Activated naive CD8-positive, alpha-beta T cell (primary cell): ENCODE measurements at regions not wholly inside any gene's neighbourhood (a gene's known extent, or its start where the extent isn't known, plus 50 kb on each side); places are given as distances from the start of the nearest gene placed in this dataset.

ENCODE experiments used
- H3K27ac Mint-ChIP-seq: one replicate; pipeline ENCODE4 v1.8.0; 2021; ENCODE audit warnings: mixed read lengths
- H3K27me3 Mint-ChIP-seq: one replicate; pipeline ENCODE4 v1.8.0; 2021; ENCODE audit warnings: mixed read lengths
- H3K36me3 Mint-ChIP-seq: one replicate; pipeline ENCODE4 v1.8.0; 2021; ENCODE audit warnings: mixed read lengths
- H3K4me1 Mint-ChIP-seq: one replicate; pipeline ENCODE4 v1.8.0; 2021; ENCODE audit warnings: low read depth, mixed read lengths
- H3K4me3 Mint-ChIP-seq: one replicate; pipeline ENCODE4 v1.8.0; 2021; ENCODE audit warnings: mild to moderate bottlenecking, mixed read lengths
- H3K9me3 Mint-ChIP-seq: one replicate; pipeline ENCODE4 v1.8.0; 2021; ENCODE audit warnings: low read depth, mixed read lengths

GRCh38 chr1:59173721-59174120 is 123.2 kb upstream of the FGGY start:
- H3K27ac Mint-ChIP-seq = no peak overlapping the region
- H3K27me3 Mint-ChIP-seq = no peaks in the 10 kb centered on the region
- H3K9me3 Mint-ChIP-seq = no peaks in the 10 kb centered on the region
- H3K4me1 Mint-ChIP-seq = no peaks in the 10 kb centered on the region
- H3K4me3 Mint-ChIP-seq = no peak overlapping the region
- H3K36me3 Mint-ChIP-seq = peaks cover 3% of the 10 kb centered on the region

DNA sequence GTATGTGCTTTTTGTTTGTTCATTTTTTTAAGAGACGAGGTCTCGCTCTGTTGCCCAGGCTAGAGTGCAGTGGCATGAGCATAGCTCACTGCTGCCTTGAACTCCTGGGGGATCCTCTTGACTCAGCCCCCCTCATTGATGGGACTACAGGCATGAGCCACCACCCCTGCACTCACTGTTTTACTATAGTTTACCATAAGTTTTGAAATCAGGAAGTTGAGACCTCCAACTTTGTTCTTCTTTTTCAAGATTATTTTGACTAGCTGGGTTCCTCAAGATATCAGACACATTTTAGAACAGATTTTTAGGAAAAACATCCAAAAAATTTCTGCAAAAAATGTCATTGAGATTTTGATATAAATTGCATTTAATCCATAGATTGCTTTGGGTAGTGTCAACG is 120.4 kb upstream of the FGGY start:
- Mint-ChIP-seq H3K4me3 (no peak overlapping the region), H3K27ac (no peak overlapping the region), H3K9me3 (no peaks in the 10 kb centered on the region), H3K36me3 (peaks cover 3% of the 10 kb centered on the region), H3K27me3 (no peaks in the 10 kb centered on the region), H3K4me1 (no peaks in the 10 kb centered on the region)

GRCh38 chr1:59177756-59178155 is 119.1 kb upstream of the FGGY start:
- no peak overlapping the region for H3K27ac Mint-ChIP-seq
- peaks cover 3% of the 10 kb centered on the region for H3K36me3 Mint-ChIP-seq
- no peaks in the 10 kb centered on the region for H3K27me3 Mint-ChIP-seq
- no peaks in the 10 kb centered on the region for H3K9me3 Mint-ChIP-seq
- no peak overlapping the region for H3K4me3 Mint-ChIP-seq
- no peaks in the 10 kb centered on the region for H3K4me1 Mint-ChIP-seq

DNA sequence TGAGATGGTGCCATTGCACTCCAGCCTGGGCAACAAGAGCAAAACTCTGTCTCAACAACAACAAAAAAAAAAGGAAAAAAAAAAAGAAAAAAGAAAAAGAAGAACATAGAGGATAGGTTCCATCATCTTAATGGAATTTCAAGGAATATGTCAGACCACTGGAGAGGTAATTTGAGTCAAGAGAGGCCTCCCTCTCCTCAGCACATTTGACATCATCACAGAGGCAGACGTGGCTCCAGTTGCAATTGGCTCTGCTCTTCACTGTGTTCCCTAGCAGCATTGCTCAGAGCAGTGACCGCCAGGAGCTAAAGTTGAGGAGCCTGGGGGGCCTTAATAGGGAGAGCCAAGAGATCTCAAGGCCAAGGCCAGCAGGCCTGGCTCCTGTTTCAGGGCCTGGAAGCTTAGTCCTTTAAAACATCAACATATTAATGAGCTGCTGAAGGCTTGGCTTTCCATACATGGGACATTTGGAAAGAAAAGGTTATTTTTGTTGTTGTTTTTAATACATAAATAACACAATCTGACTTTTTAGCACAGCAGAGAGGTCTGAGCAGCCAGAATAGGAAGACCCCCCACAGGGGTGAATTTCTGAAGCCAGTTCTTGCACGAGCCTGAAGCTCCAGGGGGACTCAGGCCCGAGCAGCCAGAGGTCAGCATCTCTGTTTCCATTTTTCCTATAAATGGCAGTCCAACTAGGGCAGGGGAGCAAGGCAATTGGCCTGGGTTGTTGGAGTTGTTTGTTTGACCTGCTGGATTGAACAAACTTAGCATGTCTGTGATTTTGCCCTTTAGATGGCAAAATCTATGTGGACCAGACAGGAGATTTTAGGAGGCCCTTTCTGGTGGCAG is 118.3 kb upstream of the FGGY start:
- Mint-ChIP-seq H3K27ac (no peak overlapping the region), H3K27me3 (no peaks in the 10 kb centered on the region), H3K36me3 (peaks cover 3% of the 10 kb centered on the region), H3K9me3 (no peaks in the 10 kb centered on the region), H3K4me1 (no peaks in the 10 kb centered on the region), H3K4me3 (no peak overlapping the region)

GRCh38 chr1:59179673-59180072 is 117.2 kb upstream of the FGGY start:
- Mint-ChIP-seq H3K4me1 (no peaks in the 10 kb centered on the region), H3K27ac (no peak overlapping the region), H3K9me3 (no peaks in the 10 kb centered on the region), H3K4me3 (no peak overlapping the region), H3K27me3 (no peaks in the 10 kb centered on the region), H3K36me3 (peaks cover 3% of the 10 kb centered on the region)

GRCh38 chr1:59180735-59181134 is 116.2 kb upstream of the FGGY start:
- H3K27me3 Mint-ChIP-seq = no peaks in the 10 kb centered on the region
- H3K27ac Mint-ChIP-seq = no peak overlapping the region
- no peak overlapping the region for H3K4me3 Mint-ChIP-seq
- peaks cover 3% of the 10 kb centered on the region for H3K36me3 Mint-ChIP-seq
- no peaks in the 10 kb centered on the region for H3K9me3 Mint-ChIP-seq
- no peaks in the 10 kb centered on the region for H3K4me1 Mint-ChIP-seq

DNA sequence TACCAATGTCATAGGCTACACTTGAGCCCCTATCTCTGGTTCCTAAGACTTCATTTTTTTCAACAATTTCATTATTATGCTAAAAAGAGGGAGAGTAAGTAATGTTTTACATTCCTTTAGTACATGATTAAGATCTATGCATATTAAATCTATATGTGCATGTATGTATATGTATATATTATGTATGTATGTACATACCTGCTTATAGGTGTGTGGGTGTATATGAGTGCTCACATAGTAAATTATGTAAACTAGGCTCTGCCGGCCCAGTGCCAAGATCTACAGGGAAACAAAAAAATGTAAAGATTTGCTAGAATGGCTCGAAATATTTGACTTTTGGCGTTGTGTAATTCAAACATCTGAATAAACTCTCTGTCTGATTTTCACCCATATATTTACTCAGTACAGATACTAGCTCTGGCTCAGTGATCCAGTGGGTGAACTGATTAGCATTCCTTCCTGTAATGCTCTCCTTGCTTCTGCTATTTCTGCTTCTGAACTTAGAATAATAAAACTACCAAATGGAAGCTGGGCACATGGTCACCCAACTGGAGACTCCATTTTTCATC is 113.1 kb upstream of the FGGY start:
- Mint-ChIP-seq H3K4me1 (no peaks in the 10 kb centered on the region), H3K4me3 (no peak overlapping the region)

GRCh38 chr1:59184365-59184905 is 112.5 kb upstream of the FGGY start:
- no peak overlapping the region for H3K4me3 Mint-ChIP-seq

More for the DNA sequence above, 113.1 kb upstream of the FGGY start:
- H3K27me3 Mint-ChIP-seq = no peaks in the 10 kb centered on the region
- H3K27ac Mint-ChIP-seq = no peak overlapping the region
- H3K9me3 Mint-ChIP-seq = no peaks in the 10 kb centered on the region
- H3K36me3 Mint-ChIP-seq = no peaks in the 10 kb centered on the region

GRCh38 chr1:59185163-59185860 is 111.6 kb upstream of the FGGY start:
- no peaks in the 10 kb centered on the region for H3K27me3 Mint-ChIP-seq
- no peaks in the 10 kb centered on the region for H3K36me3 Mint-ChIP-seq
- H3K9me3 Mint-ChIP-seq = no peaks in the 10 kb centered on the region
- H3K4me3 Mint-ChIP-seq = no peak overlapping the region
- no peaks in the 10 kb centered on the region for H3K4me1 Mint-ChIP-seq
- no peak overlapping the region for H3K27ac Mint-ChIP-seq

More at GRCh38 chr1:59184365-59184905, 112.5 kb upstream of the FGGY start:
- Mint-ChIP-seq H3K27me3 (no peaks in the 10 kb centered on the region), H3K4me1 (no peaks in the 10 kb centered on the region), H3K27ac (no peak overlapping the region), H3K9me3 (no peaks in the 10 kb centered on the region), H3K36me3 (no peaks in the 10 kb centered on the region)

GRCh38 chr1:59186656-59187055 is 110.2 kb upstream of the FGGY start:
- Mint-ChIP-seq H3K4me1 (no peaks in the 10 kb centered on the region), H3K27ac (no peak overlapping the region)

DNA sequence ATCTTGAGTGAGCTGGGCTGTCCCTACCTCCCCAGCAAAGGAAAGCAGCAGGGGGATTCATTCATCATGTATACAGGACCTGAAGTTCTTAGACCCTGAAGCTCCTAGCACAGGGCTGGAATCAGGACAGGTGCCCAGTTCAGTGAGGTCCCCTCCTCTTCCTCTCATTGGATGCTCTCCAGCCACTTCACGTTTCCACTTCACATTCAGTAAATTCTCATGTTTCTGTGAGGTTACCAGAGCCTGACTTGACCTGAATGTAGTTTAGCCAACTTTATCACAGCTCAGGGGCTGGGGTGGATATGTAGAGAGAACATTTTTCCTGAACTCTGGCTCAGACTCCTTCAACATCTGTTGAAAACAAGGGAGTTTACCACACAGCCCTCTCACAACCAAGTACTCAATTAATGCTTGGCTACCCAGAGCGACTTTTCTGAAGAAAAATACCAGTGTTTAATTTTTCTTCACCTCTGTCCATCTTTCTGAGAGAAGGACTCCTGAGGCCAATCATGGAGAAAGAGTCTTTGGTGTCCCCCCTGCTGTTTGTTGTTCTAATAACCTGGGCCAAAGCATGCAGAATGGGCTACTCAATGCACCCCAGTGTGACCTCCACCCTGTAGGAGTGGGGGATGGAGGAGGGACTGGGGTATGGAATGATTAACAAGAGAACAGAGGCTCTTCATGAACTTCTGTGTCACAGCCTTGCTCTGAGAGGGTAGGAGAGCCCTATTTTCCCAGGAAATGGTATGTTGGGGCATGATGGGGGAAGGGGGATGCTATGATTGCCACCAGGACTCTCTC is 108.3 kb upstream of the FGGY start:
- Mint-ChIP-seq H3K27ac (no peak overlapping the region), H3K4me3 (no peak overlapping the region), H3K4me1 (no peaks in the 10 kb centered on the region), H3K36me3 (no peaks in the 10 kb centered on the region), H3K9me3 (no peaks in the 10 kb centered on the region), H3K27me3 (no peaks in the 10 kb centered on the region)

More at GRCh38 chr1:59186656-59187055, 110.2 kb upstream of the FGGY start:
- no peaks in the 10 kb centered on the region for H3K36me3 Mint-ChIP-seq
- H3K9me3 Mint-ChIP-seq = no peaks in the 10 kb centered on the region
- no peak overlapping the region for H3K4me3 Mint-ChIP-seq
- no peaks in the 10 kb centered on the region for H3K27me3 Mint-ChIP-seq

GRCh38 chr1:59193443-59194093 is 103.3 kb upstream of the FGGY start:
- Mint-ChIP-seq H3K27me3 (no peaks in the 10 kb centered on the region), H3K9me3 (no peaks in the 10 kb centered on the region), H3K36me3 (no peaks in the 10 kb centered on the region), H3K4me3 (no peak overlapping the region), H3K27ac (no peak overlapping the region), H3K4me1 (no peaks in the 10 kb centered on the region)

DNA sequence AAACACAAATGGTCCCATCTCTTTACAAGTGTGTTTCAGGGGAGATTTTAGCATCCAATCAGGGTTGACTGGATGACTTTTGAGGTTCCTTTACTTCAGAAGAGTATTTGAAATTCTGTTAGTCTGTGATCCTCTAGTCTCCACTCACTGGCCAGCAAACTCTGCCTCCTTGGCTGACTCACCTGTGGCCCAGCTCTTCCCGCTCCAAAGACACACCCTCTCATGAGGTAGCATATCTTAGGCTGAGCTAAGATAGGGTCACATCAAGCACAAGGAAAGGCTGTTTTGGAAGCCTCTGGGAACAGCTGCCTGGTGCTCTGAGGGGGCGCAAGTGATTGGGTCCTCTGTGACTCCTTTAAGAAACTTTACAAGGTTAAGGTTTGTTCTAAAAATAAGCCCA is 102.3 kb upstream of the FGGY start:
- H3K9me3 Mint-ChIP-seq = no peaks in the 10 kb centered on the region

DNA sequence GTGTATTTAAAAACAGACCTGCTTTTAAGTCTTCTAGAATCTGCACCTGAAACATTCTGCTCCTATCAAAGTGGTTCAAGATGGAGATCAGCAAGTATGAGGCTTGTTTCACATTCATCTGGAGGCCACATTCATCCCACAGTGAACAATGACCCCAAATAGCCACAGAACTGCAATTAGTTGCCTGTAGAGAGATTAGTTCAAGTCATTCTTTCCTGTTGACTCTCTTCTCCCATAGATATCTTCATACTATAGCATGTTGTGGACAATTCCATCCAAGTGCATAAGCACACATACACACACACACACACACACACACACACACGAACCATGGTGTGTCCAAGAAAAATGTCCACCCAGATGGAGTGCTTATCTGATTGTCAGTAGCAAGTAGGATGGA is 101.7 kb upstream of the FGGY start:
- Mint-ChIP-seq H3K36me3 (no peaks in the 10 kb centered on the region), H3K27ac (no peak overlapping the region), H3K4me1 (no peaks in the 10 kb centered on the region), H3K9me3 (no peaks in the 10 kb centered on the region), H3K27me3 (peaks cover 5% of the 10 kb centered on the region), H3K4me3 (no peak overlapping the region)

More for the DNA sequence above, 102.3 kb upstream of the FGGY start:
- no peak overlapping the region for H3K27ac Mint-ChIP-seq
- peaks cover 1% of the 10 kb centered on the region for H3K27me3 Mint-ChIP-seq
- H3K4me1 Mint-ChIP-seq = no peaks in the 10 kb centered on the region
- no peaks in the 10 kb centered on the region for H3K36me3 Mint-ChIP-seq
- H3K4me3 Mint-ChIP-seq = no peak overlapping the region
